ENCODE measurements at regions not wholly inside any gene's neighbourhood (a gene's known extent, or its start where the extent isn't known, plus 50 kb on each side); places are given as distances from the start of the nearest gene placed in this dataset.

DNA sequence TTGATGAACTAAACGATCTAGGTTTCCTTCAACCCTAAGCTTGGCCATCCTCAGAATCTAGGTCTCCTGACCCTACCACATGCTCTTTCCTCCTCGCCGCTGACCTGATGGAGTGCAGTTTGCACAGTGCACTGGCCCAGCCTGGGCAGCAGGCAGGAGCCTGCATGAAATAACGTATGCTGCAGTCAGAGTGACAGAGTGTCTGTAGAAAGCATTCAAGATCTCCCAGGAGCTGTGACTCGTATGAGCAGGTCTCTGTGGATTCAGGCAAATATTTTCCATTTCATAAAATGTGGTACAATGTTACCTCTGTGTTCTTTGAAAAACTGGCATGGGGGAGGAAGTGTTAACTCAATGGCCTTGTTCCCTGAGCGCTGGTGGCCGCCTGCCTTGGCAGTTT lies 441.8 kb downstream of the RPS24 start:
- TF ChIP-seq, protein P1, sequence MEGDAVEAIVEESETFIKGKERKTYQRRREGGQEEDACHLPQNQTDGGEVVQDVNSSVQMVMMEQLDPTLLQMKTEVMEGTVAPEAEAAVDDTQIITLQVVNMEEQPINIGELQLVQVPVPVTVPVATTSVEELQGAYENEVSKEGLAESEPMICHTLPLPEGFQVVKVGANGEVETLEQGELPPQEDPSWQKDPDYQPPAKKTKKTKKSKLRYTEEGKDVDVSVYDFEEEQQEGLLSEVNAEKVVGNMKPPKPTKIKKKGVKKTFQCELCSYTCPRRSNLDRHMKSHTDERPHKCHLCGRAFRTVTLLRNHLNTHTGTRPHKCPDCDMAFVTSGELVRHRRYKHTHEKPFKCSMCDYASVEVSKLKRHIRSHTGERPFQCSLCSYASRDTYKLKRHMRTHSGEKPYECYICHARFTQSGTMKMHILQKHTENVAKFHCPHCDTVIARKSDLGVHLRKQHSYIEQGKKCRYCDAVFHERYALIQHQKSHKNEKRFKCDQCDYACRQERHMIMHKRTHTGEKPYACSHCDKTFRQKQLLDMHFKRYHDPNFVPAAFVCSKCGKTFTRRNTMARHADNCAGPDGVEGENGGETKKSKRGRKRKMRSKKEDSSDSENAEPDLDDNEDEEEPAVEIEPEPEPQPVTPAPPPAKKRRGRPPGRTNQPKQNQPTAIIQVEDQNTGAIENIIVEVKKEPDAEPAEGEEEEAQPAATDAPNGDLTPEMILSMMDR (IDR thresholded peaks at IDR 0.05; ENCODE audit: low read depth, low read length, missing control alignments), result no peak
- DNase-seq (ENCODE audit: extremely low read depth, low read depth), result no peak
- no peak overlapping the region for H3K4me3 ChIP-seq (replicated peaks; ENCODE audit: low read depth, low read length)

DNA sequence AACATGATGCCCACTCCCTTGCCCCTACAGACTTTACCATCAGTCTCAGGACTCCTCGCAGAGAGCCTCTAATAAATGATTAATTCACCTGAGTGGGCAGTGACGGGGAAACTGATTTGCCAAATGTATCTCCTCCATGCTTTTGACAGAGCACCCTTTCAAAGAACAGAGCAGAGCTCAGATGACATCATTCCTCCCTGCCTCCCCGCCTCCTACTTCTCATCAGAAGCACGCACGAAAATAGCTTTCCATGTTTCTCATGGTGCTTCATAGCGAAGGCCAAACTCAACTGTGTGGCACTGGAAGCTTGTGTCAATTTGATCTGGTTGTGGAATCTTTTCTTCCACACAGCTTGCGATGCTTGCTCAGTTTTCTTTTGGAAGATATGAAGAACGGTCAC lies 442.5 kb downstream of the RPS24 start:
- TF ChIP-seq, protein P1 (IDR thresholded peaks at IDR 0.05; ENCODE audit: low read depth, low read length, missing control alignments), result no peak
- H3K4me3 ChIP-seq (replicated peaks; ENCODE audit: low read depth, low read length), result no peak overlapping the region
- DNase-seq (ENCODE audit: extremely low read depth, low read depth), result no peak

DNA sequence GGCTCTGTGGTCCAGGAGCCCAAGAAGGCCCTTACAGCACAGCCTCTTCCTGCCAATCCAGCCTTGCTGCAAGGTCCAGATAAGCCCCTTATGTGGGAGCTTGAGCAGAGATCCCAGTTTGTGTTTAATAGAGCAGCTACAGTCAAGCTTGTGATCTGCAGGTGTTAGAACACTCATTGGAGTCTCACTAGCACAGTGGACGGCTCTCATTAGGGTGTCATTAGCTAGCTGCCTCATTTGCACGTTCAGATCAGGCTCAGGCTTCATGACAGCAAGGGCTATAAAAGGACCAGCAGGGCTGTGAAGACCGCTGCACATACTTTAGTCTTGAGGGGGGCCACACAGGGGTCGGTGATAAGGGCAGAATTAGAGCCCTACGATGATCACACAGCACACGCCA lies 443.2 kb downstream of the RPS24 start:
- no peak overlapping the region for H3K4me3 ChIP-seq (replicated peaks; ENCODE audit: low read depth, low read length)
- no peak for DNase-seq (ENCODE audit: extremely low read depth, low read depth)
- TF ChIP-seq, protein P1 (IDR thresholded peaks at IDR 0.05; ENCODE audit: low read depth, low read length, missing control alignments), result no peak

DNA sequence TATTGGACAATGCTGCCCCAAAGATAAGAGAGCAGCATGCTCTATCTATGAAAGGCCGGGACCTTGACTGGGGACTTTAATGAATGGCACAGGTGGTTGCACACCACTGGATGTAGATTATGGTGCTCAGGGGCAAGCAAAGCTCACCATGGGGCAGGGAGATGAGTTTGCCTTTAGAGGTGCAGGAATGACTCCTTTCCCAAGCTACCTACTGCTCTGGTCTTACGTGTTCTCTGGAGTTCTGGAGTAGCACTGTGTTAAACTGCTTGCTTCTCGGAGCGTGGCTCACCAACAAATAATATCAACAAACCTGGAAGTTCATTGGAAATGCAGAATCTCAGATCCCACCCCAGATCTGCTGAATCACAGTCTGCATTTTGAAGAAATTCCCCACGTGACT lies 445.3 kb downstream of the RPS24 start:
- no peak for DNase-seq (ENCODE audit: extremely low read depth, low read depth)
- TF ChIP-seq, protein P1 (IDR thresholded peaks at IDR 0.05; ENCODE audit: low read depth, low read length, missing control alignments), result no peak
- H3K4me3 ChIP-seq (replicated peaks; ENCODE audit: low read depth, low read length), result no peak overlapping the region

DNA sequence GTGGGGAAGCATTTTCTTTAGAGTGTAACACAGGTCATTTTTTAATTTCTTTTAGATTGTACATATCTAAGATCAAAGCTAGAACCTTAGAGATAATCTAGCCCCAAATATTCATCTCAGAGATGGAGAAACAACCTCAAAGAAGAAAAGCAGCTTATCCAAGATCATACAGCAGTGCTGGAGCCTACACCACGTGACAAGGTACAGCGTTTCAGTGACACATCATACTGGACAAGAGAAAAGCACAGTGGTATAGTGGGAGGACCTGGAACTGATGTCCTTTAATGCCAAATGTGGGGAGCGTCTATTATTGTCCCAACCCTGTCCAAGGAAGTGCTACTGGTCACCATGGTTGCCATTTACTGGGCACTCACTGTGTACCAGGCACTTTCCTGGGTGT lies 445.8 kb downstream of the RPS24 start:
- DNase-seq (ENCODE audit: extremely low read depth, low read depth), result no peak
- TF ChIP-seq, protein P1 (IDR thresholded peaks at IDR 0.05; ENCODE audit: low read depth, low read length, missing control alignments), result no peak
- no peak overlapping the region for H3K4me3 ChIP-seq (replicated peaks; ENCODE audit: low read depth, low read length)

DNA sequence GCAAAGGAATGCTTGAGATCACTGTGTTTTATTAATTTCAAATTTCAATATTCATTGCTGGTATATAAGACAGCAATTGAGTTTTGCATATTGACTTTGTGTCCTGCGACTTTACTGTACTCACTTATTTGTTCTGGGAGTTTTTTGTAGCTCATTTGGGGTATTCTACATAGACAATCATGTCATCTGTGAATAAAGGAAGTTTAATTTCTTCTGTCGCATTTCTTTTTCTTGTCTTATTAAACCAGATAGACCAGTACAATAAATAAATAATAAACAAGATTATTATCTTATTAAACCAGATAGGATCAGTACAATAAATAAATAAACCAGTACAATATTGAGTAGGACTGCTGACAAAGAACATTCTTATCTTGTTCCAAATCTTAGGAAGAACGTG lies 448.2 kb downstream of the RPS24 start:
- DNase-seq (ENCODE audit: extremely low read depth, low read depth), result no peak

DNA sequence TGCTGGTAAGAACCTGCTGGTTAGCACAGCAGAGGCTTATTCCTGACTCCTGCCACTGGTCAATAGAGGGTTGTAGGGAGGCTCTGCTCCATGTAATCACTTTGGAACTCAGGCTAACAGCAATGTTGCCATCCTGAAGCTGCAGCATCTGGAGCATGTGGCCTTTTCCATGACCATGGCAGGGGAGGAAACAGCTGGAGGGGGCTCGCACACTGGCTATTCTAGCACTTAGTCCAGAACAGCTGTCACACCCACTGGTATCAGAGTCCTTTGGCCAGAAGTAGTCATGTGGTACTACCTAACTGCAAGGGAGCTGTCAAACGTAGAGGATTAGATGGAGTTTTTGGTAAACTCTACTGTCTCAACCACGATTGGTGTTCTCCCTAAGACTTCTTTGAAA lies 450.0 kb downstream of the RPS24 start:
- TF ChIP-seq, protein P1 (IDR thresholded peaks at IDR 0.05; ENCODE audit: low read depth, low read length, missing control alignments), result no peak
- no peak for DNase-seq (ENCODE audit: extremely low read depth, low read depth)
- no peak overlapping the region for H3K4me3 ChIP-seq (replicated peaks; ENCODE audit: low read depth, low read length)

More for the DNA sequence above, 448.2 kb downstream of the RPS24 start:
- no peak overlapping the region for H3K4me3 ChIP-seq (replicated peaks; ENCODE audit: low read depth, low read length)
- TF ChIP-seq, protein P1 (IDR thresholded peaks at IDR 0.05; ENCODE audit: low read depth, low read length, missing control alignments), result no peak
